Fibroblast of mammary gland (primary cell): ENCODE measurements at regions not wholly inside any gene's neighbourhood (a gene's known extent, or its start where the extent isn't known, plus 50 kb on each side); places are given as distances from the start of the nearest gene placed in this dataset.

Source experiments
- DNase-seq: peaks from one replicate; pipeline ENCODE4 v3.0.0-alpha.2; 2010; ENCODE audit warnings: low read depth
- H3K4me3 ChIP-seq: 2 replicates; pipeline ENCODE4 v1.5.1; 2011; ENCODE audit warnings: low read depth, mild to moderate bottlenecking, low read length, moderate library complexity; ENCODE audit not compliant: control insufficient read depth
- CTCF ChIP-seq: conservative IDR thresholded peaks from 2 replicates; pipeline ENCODE4 v1.5.1; 2011; ENCODE audit warnings: low read depth, low read length, inconsistent platforms; ENCODE audit not compliant: control insufficient read depth, insufficient read depth

GRCh38 chr3:153282355-153282754 is 120.3 kb downstream of the RAP2B start:
- no peak for TF ChIP-seq CTCF
- no peak overlapping the region for H3K4me3 ChIP-seq
- DNase-seq: no peak

GRCh38 chr3:153284282-153284938 is 122.4 kb downstream of the RAP2B start:
- H3K4me3 ChIP-seq: no peak overlapping the region
- peak; percentile 92 for DNase-seq
- TF ChIP-seq CTCF: no peak

GRCh38 chr3:153285194-153285641 is 123.2 kb downstream of the RAP2B start:
- DNase-seq: peak; percentile 40
- TF ChIP-seq CTCF: no peak
- H3K4me3 ChIP-seq: no peak overlapping the region

- H3K4me3 ChIP-seq: no peak overlapping the region
- TF ChIP-seq CTCF: no peak
- DNase-seq: no peak
Measured at GRCh38 chr3:153285982-153286381, 124.0 kb downstream of the RAP2B start.

- DNase-seq: no peak
- no peak overlapping the region for H3K4me3 ChIP-seq
- TF ChIP-seq CTCF: no peak
Measured at GRCh38 chr3:153287017-153287416, 125.0 kb downstream of the RAP2B start.

- DNase-seq: peak; percentile 42
- H3K4me3 ChIP-seq: no peak overlapping the region
- TF ChIP-seq CTCF: no peak
Measured at GRCh38 chr3:153289334-153289808, 127.3 kb downstream of the RAP2B start.
